Caki2 (cell line): ENCODE measurements at regions not wholly inside any gene's neighbourhood (a gene's known extent, or its start where the extent isn't known, plus 50 kb on each side); places are given as distances from the start of the nearest gene placed in this dataset.
A peak's percentile ranks its signal among the peaks of the same experiment; 100 is the strongest.

ENCODE experiments used
- DNase-seq: peaks from one replicate; pipeline ENCODE4 v3.0.0-alpha.2; 2015; ENCODE audit warnings: low read depth
- in situ Hi-C: cut with HindIII; loops from 2 replicates; pipeline ENCODE4 v1.10.0; 2016; ENCODE audit warnings: low sequenced_read_pairs, low pct_unique_long_range_greater_than_20kb, mixed read lengths

DNA sequence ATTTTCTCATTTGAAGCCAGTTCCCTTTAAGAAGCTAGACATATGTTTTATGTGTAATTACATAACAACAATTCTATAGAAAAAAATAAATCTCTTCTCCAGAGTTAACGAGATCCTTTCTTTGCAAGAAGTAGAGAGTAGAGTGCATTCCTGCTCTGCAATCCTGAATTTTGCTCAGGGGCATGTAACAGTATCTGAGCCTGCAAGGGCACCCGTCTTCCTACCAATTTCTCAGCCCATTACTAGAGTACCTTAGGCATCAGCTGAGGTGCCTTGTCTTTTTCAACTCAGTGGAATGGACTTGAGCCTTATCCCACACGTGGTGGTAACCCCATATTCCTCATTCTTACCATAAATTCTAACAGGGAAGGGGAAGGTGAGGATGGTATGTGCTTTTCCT lies 205.9 kb downstream of the IKZF2 start:
- no peak for DNase-seq
- in situ Hi-C loops, result no loop called here

DNA sequence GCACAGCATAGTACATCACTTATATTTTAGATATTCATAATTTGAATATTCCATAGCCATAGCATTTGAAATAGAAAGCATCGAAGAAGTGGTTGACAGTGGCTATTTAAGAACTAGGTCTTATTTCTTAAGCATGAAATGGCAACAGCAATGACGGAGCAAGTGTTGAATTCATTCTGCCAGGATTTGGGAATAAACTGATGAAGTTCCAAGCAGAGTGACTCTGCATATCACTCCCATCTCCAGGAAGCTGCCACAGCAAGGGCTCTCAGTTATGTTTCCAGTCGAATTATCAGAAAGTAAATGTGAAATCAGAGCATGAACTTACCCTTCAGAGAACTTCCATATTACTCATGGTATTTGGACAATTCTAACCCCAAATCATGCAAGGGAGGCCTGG lies 208.1 kb downstream of the IKZF2 start:
- in situ Hi-C loops, result no loop called here

DNA sequence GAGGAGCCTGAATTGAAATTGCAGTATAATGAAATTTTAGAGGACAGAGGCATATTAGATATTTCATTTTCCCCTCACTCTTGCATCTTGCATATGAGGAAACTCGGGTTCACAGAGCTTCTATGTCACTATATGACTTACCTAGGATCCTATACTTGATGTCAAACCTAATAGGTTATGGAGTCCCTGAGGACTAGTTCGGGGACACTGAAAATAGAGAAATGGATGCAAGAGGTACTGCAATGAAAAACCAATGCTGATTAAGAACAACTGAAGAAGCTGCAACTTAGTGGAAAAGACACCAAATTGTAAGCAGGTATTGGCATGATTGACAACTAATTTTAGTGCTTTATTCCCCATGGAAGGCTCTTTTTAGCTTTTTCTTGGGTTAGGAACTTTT lies 210.1 kb downstream of the IKZF2 start:
- in situ Hi-C loops, result no loop called here

More for the DNA sequence above, 208.1 kb downstream of the IKZF2 start:
- DNase-seq, result no peak

DNA sequence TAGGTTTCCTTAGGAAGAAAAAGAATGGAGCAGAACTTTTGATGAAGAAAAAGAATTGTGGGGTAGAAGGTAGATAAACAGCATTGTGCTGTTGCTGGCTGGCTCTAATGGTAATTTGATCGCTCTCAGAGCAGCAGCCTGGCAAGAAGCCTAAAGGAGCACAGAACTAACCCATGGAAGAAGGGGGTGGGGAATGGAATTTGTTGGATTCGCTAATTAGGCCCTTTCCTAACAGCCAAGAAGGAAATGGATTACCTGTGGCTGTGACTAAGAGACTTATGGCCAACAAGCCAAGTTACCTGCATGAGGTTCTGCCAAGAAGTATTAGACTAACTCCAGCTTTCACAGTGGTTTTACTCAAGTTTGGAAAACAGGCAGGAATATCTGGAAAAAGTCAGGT lies 210.6 kb downstream of the IKZF2 start:
- no peak for DNase-seq

More for the DNA sequence above, 210.1 kb downstream of the IKZF2 start:
- no peak for DNase-seq

DNA sequence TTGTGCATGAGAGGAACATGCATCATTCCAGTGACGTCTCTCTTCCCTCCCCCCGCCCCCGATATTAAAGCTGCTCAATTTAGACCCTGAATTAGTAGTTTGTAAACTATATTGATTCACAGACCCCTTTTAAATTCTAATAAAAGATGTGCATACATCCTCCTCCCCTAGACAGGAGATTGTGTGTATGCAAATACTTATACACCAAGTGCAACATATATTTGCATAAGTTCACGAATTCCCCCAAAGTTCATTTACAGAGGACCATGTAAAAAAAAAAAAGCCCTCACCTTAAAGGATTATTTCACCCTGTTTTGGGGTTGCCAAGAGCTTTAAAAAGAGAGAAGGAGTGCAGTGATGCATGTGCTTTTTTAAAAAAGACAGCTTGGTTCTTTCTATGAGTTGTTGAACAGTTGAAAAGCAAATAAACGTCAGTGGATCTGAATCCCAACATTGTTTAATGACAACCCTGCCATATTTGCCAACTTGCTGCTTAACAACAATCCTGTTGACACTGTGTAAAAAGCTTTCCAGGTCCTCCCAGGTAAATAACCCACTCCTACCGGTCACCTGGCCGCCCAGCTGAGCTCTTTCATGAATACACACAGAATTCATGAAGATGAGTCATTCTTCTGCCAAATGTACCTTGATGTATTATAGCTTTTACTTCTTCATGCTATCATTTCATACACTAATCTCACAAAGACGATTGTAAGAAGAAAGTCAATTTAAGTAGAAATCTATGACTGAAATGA lies 211.5 kb downstream of the IKZF2 start:
- DNase-seq, result no peak
- in situ Hi-C loops, result no loop called here

More for the DNA sequence above, 210.6 kb downstream of the IKZF2 start:
- in situ Hi-C loops, result no loop called here

DNA sequence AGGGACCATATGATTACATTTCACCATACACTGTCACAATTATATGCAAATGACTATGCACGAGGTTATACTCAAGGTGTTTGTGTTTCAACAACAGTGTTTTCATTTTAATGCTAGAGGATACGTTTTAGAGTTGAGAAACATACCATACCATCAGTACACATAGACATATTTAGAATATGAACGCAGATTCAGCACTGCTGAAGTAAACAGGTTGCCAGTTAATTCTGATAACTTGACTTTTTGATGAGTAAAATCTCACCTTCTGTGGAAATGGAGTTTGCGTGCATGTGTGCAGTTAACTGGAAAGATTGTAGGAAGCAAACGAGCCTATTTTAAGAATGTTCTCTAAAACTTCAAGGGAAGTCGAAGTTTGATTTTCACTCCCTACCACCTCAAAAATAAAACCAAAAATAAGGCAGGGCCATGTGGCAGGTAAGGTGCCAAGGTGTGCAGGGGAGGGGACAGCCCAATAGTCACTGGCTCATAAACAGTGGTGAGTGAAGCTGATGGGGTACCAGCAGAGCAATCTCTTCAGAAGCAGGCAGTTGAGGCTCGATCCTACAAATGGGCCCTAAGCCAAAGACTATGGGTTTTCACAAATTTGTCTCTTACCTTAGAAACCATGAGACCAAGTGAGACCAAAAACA lies 213.1 kb downstream of the IKZF2 start:
- in situ Hi-C loops, result no loop called here
- no peak for DNase-seq

DNA sequence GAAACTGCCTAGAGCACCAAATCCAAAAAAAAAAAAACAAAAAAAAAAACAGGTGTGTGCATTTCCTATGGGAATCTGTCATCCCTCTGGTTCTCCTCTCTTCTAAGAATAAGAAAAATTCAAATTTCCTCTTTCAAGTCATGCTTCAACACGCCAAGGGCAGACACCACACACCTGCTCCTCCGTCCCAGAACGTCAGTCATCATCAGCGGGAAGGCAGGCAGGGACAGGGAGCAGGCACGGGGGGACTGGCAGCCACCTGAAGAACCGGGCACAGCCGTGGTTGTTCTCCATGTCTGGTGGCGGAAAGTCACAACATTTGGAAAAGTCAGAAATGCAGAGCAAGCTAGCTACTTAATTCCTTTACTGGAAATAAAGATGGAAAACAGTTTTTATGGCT lies 214.8 kb downstream of the IKZF2 start:
- in situ Hi-C loops, result no loop called here

DNA sequence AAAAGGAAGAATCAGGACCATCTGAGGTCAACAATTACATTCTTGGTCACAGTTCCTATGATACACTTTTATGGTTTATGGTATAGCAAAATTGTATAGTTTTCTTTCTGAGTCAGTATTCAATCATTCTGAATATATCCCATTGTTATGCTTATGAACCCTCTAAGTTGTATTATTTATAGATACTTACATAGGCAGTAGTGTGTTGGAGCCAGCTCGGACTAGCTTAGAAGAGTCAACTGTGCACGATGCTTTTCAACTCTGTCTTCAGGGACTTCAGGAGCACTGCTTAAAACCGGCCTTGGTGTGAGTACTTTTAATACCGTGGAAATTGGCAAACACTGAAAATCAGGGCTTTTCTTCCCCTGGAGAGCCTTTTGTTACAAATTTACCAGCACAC lies 215.7 kb downstream of the IKZF2 start:
- in situ Hi-C loops, result no loop called here
- DNase-seq, result no peak

More for the DNA sequence above, 214.8 kb downstream of the IKZF2 start:
- DNase-seq, result no peak

DNA sequence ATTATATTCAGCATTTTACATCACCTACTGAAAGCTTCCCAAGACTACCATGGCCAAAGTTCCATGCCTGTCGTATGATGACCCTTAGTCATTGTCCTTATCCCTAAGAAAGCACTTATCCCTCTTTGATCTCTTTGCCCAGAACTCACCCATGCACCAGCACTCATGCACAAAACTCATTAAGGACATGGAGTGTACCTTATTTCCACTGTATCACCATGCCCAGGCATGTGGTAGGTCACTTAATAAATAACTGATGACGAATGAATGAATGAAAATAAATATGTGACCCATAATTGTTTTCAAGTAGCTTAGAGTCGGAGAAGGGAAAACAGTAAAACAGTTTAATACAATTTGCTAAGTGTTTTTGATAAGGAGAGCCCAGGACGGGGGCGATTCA lies 220.1 kb downstream of the IKZF2 start:
- in situ Hi-C loops, result no loop called here
- DNase-seq, result peak; percentile 6

DNA sequence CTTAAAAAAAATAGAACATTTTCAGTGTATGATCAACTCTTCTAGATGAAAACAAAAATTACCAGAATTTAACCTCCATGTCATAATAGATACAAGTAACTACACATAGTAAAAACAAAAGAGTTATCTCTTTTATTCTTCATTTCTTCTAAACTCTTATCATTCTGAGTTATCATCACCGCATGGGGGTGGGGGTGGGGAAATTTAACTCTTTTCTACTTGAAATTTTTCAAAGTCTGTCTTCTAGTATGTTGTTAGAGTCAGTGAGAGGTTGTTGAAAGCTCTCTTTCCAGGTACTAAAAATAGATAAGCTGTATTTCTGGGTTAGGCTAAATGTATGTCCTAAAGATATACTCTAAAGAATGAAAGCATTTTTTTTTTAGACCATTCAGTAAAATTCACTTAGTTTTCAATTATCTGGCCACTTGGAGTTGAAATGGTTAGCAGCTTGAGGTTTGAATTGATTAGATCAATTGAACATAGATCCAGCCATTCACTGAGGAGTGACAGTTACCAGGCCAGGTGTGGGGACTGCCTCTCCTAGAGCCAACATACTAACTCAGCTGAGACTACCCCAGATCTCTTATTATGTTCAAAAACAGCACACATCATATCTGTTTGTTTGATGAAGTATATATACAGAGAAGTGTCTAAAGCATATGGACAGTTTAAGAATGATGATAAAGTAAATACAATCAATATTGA lies 220.7 kb downstream of the IKZF2 start:
- in situ Hi-C loops, result no loop called here

DNA sequence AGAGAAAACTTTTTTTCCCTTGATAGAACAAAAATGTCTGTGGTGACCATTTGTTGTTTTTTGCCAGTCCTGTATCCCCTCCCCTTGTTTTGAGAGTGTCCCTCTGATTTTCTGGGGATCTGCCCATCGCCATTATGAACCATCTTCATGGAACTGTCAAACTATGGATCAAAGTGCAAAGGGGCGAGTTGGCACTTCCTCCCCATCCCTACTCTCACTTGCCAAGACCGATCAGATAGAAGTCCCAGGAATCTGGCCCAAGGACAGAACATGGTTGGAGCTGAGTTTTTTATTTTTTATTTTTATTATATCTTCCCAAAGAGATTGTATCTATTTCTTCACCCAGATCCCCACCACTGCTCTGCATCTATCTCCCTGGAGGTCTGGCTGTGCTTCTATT lies 221.4 kb downstream of the IKZF2 start:
- in situ Hi-C loops, result no loop called here
- no peak for DNase-seq

More for the DNA sequence above, 220.7 kb downstream of the IKZF2 start:
- DNase-seq, result no peak

DNA sequence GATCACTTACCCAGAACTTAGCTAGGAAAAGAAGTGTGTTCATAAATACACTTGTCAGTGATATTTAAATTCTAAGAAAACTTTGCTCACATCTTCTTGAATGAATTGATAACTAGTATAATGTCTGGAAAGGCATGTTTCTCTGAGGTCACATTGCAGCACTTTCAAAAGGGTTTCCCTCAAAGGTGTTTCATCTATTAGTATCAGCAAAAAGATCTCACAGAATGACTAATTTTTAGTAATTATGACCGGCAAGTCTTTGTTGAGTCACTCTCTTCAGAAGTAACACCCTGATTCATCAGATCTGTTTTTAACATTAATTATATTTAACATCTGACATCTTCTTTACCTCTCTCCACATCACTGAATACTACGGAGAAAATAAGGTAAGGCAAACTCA lies 222.3 kb downstream of the IKZF2 start:
- DNase-seq, result no peak
- in situ Hi-C loops, result no loop called here

DNA sequence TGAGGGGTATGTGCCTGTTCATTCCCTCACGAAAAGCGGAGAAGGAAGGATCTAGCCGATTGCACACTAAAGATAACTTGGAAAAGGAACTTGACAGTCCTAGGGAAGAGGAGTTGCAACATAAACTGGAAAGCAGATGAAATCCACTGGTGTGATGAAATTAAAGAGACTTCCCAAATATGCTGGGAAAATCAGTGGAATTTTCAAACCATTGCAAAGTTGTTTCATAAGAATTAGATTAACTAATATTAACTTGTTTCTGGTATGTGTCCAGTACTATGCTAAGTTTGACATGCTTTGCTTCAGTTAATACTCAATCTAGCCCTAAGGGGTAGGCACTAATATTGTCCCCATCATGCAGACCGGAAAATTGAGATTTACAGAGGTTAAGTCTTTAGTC lies 222.7 kb downstream of the IKZF2 start:
- DNase-seq, result no peak
- in situ Hi-C loops, result no loop called here

DNA sequence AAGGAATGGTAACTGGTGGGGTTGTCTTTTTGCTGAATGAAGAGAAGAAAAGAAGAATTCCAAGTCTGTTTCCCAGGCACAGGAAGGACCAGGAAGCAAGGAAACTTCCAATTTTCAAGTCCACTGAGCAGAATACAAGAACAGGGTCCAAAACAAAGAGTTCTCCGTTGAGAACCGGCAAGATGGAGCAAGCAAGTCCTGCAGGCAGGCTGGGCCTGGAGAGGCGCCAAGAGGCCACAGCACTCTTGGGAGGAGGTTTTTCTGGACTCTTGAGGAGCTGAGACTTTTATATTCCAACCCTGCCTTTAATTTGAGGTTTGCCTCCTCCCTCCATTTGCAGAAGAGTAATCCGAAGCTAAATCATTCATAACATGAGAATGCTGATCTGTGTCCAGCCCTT lies 224.5 kb downstream of the IKZF2 start:
- in situ Hi-C loops, result no loop called here

DNA sequence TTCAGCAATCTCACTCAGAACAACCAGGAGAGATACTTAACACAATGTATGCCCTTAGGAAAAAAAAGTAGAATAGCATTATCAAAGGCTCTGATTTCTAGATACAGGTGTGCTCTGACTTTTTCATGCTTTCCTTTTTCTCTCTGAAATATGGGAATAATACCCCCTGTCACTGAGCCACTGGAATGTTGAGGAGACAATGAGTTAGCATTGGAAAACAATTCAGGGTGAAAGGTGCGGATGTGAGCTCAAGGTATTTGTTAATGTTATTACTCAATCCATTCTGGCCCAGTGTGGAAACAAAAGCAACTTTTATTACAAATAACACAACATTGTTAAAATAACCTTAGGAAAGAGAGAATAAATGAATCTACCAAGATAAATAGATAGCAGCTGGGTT lies 228.0 kb downstream of the IKZF2 start:
- in situ Hi-C loops, result no loop called here
- no peak for DNase-seq

More for the DNA sequence above, 224.5 kb downstream of the IKZF2 start:
- DNase-seq, result no peak

DNA sequence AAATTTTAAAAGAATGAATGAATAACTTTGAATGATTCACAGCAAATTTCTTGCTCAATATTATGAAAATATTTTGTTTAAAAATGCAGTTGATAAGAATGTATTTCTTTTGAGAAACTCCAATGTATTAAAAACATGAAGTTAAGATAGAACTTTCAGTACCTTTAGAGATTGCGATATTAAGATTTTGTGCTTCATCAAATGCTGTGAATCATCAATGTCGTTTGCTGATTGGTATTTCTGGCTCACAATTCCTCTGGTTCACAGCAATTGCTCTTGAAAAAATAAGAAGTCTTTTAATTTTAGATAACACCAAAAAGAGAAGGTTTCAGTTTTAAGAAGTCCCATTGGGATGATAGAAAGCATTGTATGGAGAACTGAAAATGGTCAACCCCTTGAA lies 228.7 kb downstream of the IKZF2 start:
- in situ Hi-C loops, result no loop called here
- DNase-seq, result no peak

DNA sequence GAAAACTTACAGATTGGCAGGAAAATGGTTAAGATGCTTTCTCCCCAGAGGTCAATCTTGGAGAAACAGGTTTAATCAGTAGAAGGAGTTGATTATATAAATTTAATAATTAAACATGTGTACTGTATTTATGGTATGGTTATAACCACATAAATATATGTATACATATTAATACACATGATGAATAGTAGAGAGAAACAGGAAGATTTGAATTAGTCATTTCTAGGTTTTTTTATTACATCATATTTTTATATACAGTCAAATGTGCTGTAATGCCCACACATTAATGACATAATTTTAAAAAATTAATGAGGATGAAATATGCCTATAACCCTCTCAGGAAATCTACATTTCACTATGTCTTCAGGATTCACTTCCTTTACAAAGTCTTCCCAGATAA lies 229.7 kb downstream of the IKZF2 start:
- no peak for DNase-seq
- in situ Hi-C loops, result no loop called here

DNA sequence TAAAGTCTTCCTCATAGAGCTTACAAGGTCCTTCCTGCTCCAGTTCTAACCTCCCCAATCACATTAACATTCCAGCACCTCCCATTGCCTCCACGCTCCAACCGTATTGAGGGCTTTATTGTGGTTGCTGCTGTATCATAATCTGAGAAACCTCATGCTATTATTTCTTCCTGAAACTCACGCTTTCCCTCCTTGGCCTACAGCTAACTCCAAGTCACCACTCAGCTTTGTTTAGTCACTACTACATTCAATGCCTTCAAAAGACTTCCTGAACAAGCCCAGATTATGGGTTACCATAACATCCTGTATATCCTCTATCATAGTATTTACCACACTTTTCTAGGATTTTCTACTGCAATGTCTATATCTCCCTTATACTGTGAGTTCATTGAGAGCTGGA lies 230.4 kb downstream of the IKZF2 start:
- DNase-seq, result no peak
- in situ Hi-C loops, result no loop called here

DNA sequence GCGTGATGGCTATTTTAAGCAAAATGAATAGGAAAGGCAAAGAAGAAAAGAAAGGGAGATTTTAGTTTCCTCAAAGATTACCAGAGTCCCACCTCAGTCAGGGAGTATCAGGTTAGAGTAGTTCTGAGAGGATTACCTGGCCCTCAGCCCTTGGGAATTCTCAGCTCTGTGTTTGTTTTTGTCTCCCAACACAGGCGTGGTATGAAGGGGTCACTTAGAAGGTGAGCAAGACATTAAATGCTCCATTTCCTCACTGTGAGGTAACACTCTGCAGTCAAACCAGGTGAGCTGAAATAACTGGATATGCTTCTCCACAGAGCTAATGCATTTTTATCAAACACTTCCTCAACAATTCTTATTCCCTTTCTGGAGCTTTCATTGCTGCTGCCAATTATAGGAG lies 232.2 kb downstream of the IKZF2 start:
- DNase-seq, result no peak

More for the DNA sequence above, 232.2 kb downstream of the IKZF2 start:
- in situ Hi-C loops, result no loop called here
